ENCODE measurements at regions not wholly inside any gene's neighbourhood (a gene's known extent, or its start where the extent isn't known, plus 50 kb on each side); places are given as distances from the start of the nearest gene placed in this dataset.
A peak's percentile ranks its signal among the peaks of the same experiment; 100 is the strongest.

DNA sequence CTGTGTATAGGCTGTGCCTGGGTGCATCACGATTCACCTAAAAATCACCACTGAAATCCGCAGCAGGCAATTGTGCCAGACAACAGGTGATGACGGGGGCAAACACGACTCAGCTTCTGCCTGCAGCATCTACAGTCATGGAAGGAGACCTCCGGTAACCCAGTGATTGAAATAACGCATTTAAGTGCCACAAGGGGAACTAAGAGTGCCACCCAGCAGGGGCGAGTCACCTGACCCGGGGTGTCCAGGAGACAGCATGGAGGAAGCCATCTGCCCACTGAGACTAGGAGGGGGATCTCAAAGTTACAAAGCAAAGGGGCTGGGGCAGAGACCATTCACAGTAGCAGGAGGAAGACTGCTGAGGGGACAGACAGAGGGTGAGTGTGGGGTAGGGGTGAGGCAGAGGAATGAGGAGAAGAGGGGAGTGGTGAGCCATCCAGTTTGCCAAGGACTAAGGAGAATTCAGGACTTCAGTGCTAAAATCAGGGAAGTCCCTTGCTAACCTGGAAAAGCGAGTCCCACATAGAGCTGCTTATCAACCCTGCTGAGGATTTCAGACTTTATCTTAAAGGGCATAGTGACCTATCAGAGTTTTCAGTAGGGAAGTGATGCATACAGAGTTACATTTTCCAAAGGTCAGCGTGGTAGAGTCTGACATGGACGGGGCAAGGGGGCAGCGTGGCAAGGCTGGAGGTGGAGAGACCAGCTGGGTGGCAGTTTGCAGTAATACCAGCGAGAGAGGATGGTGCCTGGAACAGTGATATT, 256.7 kb upstream of the HES1 start:
- TF ChIP-seq POLR2A (IDR thresholded peaks at IDR 0.05) = no peak
- TF ChIP-seq CTCF (IDR thresholded peaks at IDR 0.05) = no peak
- no peak for TF ChIP-seq POLR2AphosphoS5 (IDR thresholded peaks at IDR 0.05)
- no peak for TF ChIP-seq EP300 (IDR thresholded peaks at IDR 0.05)
- no peaks in the 10 kb centered on the region for H3K36me3 ChIP-seq
- no peak overlapping the region for H3K27ac ChIP-seq
- H3K27me3 ChIP-seq = no peaks in the 10 kb centered on the region
- WGBS = 86% methylated on average over 13 of the region's 13 CpGs
- no peaks in the 10 kb centered on the region for H3K9me3 ChIP-seq
- H3K4me3 ChIP-seq = no peak overlapping the region
- peaks cover 11% of the 10 kb centered on the region for H3K4me1 ChIP-seq
- no peak for DNase-seq (ENCODE audit: low spot score in 2 of 2)

DNA sequence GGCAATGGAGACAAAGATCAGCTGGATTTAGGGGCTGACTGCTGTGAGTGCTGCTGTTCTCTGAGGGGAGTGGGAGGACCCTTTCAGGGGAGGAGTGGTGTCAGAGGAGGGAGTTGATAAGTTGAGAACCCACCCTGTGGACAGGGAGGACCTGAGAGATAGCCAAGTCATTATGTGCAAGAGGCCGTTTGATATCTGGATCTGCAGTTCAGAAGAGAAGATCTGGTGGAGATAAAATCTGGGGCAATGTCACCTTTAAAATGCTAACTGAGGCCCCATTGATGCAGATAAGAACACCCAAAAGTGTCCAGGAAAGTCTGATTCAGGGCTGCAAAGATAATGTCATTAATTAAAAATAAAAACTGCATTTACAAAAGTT, 256.1 kb upstream of the HES1 start:
- H3K27ac ChIP-seq = no peak overlapping the region
- DNase-seq (ENCODE audit: low spot score in 2 of 2) = no peak
- peaks cover 5% of the 10 kb centered on the region for H3K4me1 ChIP-seq
- no peaks in the 10 kb centered on the region for H3K9me3 ChIP-seq
- no peaks in the 10 kb centered on the region for H3K36me3 ChIP-seq
- H3K4me3 ChIP-seq = no peak overlapping the region
- WGBS = 78% methylated on average over 1 of the region's 1 CpG
- TF ChIP-seq POLR2A (IDR thresholded peaks at IDR 0.05) (no peak), POLR2AphosphoS5 (IDR thresholded peaks at IDR 0.05) (no peak), CTCF (IDR thresholded peaks at IDR 0.05) (no peak), EP300 (IDR thresholded peaks at IDR 0.05) (no peak)
- no peaks in the 10 kb centered on the region for H3K27me3 ChIP-seq

GRCh38 chr3:193882091-193882490, 253.9 kb upstream of the HES1 start:
- WGBS = 95% methylated on average over 6 of the region's 6 CpGs
- Histone ChIP-seq H3K27ac (no peak overlapping the region), H3K36me3 (no peaks in the 10 kb centered on the region), H3K9me3 (no peaks in the 10 kb centered on the region), H3K27me3 (no peaks in the 10 kb centered on the region), H3K4me3 (no peak overlapping the region), H3K4me1 (no peaks in the 10 kb centered on the region)
- no peak for TF ChIP-seq EP300 (IDR thresholded peaks at IDR 0.05)
- no peak for TF ChIP-seq POLR2AphosphoS5 (IDR thresholded peaks at IDR 0.05)
- no peak for TF ChIP-seq CTCF (IDR thresholded peaks at IDR 0.05)
- no peak for TF ChIP-seq POLR2A (IDR thresholded peaks at IDR 0.05)
- no peak for DNase-seq (ENCODE audit: low spot score in 2 of 2)

DNA sequence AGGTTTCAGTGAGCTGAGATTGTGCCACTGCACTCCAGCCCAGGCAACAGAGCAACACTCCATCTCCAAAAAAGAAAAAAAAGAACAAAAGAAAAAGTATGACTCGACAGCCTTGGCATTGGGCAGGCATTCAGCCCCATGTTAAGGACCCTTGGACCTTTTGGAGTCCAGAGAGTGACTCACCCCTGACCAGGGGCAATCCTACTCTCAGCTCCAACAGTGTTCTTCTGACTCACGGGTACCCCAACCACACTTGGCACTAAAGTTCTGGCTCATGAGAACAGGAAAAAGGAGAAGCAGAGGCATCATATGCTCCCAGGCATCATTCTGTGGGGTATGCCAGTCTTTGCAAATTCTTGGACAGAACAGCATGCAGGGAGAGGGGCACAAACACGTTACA, 252.4 kb upstream of the HES1 start:
- Histone ChIP-seq H3K4me3 (no peak overlapping the region), H3K27ac (no peak overlapping the region), H3K36me3 (no peaks in the 10 kb centered on the region), H3K27me3 (no peaks in the 10 kb centered on the region), H3K4me1 (no peaks in the 10 kb centered on the region), H3K9me3 (no peaks in the 10 kb centered on the region)
- 77% methylated on average over 3 of the region's 3 CpGs for WGBS
- DNase-seq (ENCODE audit: low spot score in 2 of 2) = no peak
- TF ChIP-seq EP300 (IDR thresholded peaks at IDR 0.05) (no peak), POLR2AphosphoS5 (IDR thresholded peaks at IDR 0.05) (no peak)

DNA sequence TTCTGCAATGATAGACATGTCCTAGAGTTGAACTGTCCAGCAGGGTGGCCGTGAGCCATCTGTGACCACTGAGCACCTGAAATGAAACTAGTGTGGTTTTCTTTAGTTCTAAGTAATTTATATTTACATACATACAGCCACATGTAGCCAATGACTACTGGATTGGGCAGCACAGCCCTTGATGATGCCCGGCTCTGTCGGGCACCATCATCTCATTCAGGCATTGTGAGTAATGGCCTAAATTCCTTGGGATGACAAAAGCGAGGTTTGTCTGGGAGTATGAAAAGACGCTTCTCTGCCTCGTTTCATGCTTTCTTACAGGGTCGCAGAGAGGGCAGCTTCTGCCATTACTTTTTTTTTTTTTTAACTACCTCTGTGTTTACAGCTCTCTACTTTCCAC, 251.9 kb upstream of the HES1 start:
- no peaks in the 10 kb centered on the region for H3K36me3 ChIP-seq
- 94% methylated on average over 7 of the region's 7 CpGs for WGBS
- no peak overlapping the region for H3K4me3 ChIP-seq
- H3K9me3 ChIP-seq = no peaks in the 10 kb centered on the region
- no peak overlapping the region for H3K27ac ChIP-seq
- no peaks in the 10 kb centered on the region for H3K27me3 ChIP-seq
- no peak for DNase-seq (ENCODE audit: low spot score in 2 of 2)
- TF ChIP-seq CTCF (IDR thresholded peaks at IDR 0.05) (no peak), EP300 (IDR thresholded peaks at IDR 0.05) (no peak), POLR2A (IDR thresholded peaks at IDR 0.05) (no peak), POLR2AphosphoS5 (IDR thresholded peaks at IDR 0.05) (no peak)
- H3K4me1 ChIP-seq = no peaks in the 10 kb centered on the region

GRCh38 chr3:193884652-193885051, 251.3 kb upstream of the HES1 start:
- H3K27me3 ChIP-seq = no peaks in the 10 kb centered on the region
- no peaks in the 10 kb centered on the region for H3K36me3 ChIP-seq
- no peak overlapping the region for H3K4me3 ChIP-seq
- 89% methylated on average over 4 of the region's 4 CpGs for WGBS
- DNase-seq (ENCODE audit: low spot score in 2 of 2) = peak in 1 of 2 donors; percentile 40
- no peak for TF ChIP-seq POLR2AphosphoS5 (IDR thresholded peaks at IDR 0.05)
- TF ChIP-seq EP300 (IDR thresholded peaks at IDR 0.05) = no peak
- TF ChIP-seq POLR2A (IDR thresholded peaks at IDR 0.05) = no peak
- TF ChIP-seq CTCF (IDR thresholded peaks at IDR 0.05) = no peak
- H3K4me1 ChIP-seq = no peaks in the 10 kb centered on the region
- no peak overlapping the region for H3K27ac ChIP-seq
- no peaks in the 10 kb centered on the region for H3K9me3 ChIP-seq

All from suprapubic skin (tissue), 4 donors.